GM23248 (cell line): ENCODE measurements at regions not wholly inside any gene's neighbourhood (a gene's known extent, or its start where the extent isn't known, plus 50 kb on each side); places are given as distances from the start of the nearest gene placed in this dataset.

Experiments used
- EZH2 ChIP-seq: fragments of 200-600 bp; sonication (generic); IDR thresholded peaks from 2 replicates; pipeline ENCODE4 v1.6.1; 2018; ENCODE audit warnings: antibody characterized with exemption, mild to moderate bottlenecking; ENCODE audit not compliant: insufficient read depth, poor library complexity, severe bottlenecking
- EZH2phosphoT487 ChIP-seq: fragments of 200-600 bp; sonication (generic); IDR thresholded peaks from 2 replicates; pipeline ENCODE4 v1.6.1; 2018; ENCODE audit warnings: antibody characterized with exemption, moderate library complexity, mild to moderate bottlenecking, low read depth; ENCODE audit not compliant: insufficient read depth

DNA sequence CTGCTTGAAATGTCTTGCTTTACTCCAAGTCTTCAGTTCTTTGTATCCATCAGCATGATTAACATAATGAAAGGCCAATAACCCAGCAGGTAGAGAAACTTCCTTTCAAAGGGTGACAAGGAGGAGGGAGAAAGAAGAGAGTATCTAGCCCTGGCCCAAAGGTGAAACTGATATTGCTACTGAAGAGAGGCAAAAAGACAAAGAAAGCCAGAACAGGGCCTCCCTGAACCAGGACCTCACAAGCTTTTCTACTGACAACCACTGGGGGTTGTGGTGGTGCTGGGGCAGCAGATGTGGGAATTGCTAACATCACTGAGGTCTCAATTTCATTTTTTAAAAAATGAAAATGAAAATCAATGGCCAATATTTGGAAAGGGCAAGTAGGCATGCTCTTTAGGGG is 234.1 kb downstream of the RSL24D1 start:
- TF ChIP-seq EZH2 (no peak), EZH2phosphoT487 (no peak)
